Astrocyte (in vitro differentiated cells and primary cell): ENCODE measurements at regions not wholly inside any gene's neighbourhood (a gene's known extent, or its start where the extent isn't known, plus 50 kb on each side); places are given as distances from the start of the nearest gene placed in this dataset.

Source experiments
- DNase-seq: peaks from one replicate; pipeline ENCODE4 v3.0.0-alpha.2; 2010; ENCODE audit warnings: low read depth
- FAIRE-seq: peaks from 2 replicates; lab custom pipeline; 2011; peaks lifted over from hg19 to GRCh38; lab: Jason Lieb, UNC
- H2AFZ ChIP-seq: 2 replicates; pipeline ENCODE4 v1.6.0; 2012; ENCODE audit warnings: low read depth, low read length, inconsistent platforms
- H3K27ac ChIP-seq: 2 replicates; pipeline ENCODE4 v1.5.1; 2011; ENCODE audit warnings: low read depth, low read length, inconsistent platforms
- H3K27me3 ChIP-seq: 2 replicates; pipeline ENCODE4 v1.6.0; 2011; ENCODE audit warnings: low read length, inconsistent platforms; ENCODE audit not compliant: insufficient read depth
- H3K36me3 ChIP-seq: 2 replicates; pipeline ENCODE4 v1.5.1; 2011; ENCODE audit warnings: low read length, inconsistent platforms; ENCODE audit not compliant: insufficient read depth
- H3K4me1 ChIP-seq: 2 replicates; pipeline ENCODE4 v1.5.1; 2011; ENCODE audit warnings: low read length, inconsistent platforms; ENCODE audit not compliant: insufficient read depth
- H3K4me2 ChIP-seq: 2 replicates; pipeline ENCODE4 v1.6.0; 2012; ENCODE audit warnings: low read length, inconsistent platforms
- H3K4me3 ChIP-seq: 2 replicates; pipeline ENCODE4 v1.5.1; 2011; ENCODE audit warnings: low read depth, mild to moderate bottlenecking, low read length, inconsistent platforms; ENCODE audit not compliant: insufficient read depth
- H3K79me2 ChIP-seq: 2 replicates; pipeline ENCODE4 v1.6.0; 2012; ENCODE audit warnings: mild to moderate bottlenecking, low read length, inconsistent platforms; ENCODE audit not compliant: insufficient read depth
- H3K9ac ChIP-seq: 2 replicates; pipeline ENCODE4 v1.6.0; 2012; ENCODE audit warnings: mild to moderate bottlenecking, low read length, inconsistent platforms
- H3K9me3 ChIP-seq: 2 replicates; pipeline ENCODE4 v1.5.1; 2012; ENCODE audit warnings: low read depth, mild to moderate bottlenecking, low read length, inconsistent platforms; ENCODE audit not compliant: insufficient read depth
- H4K20me1 ChIP-seq: 2 replicates; pipeline ENCODE4 v1.6.0; 2012; ENCODE audit warnings: low read length, inconsistent platforms; ENCODE audit not compliant: insufficient read depth
- H3K27ac Mint-ChIP-seq: one replicate; pipeline ENCODE4 v1.8.0; 2021; ENCODE audit warnings: mild to moderate bottlenecking, mixed read lengths; ENCODE audit not compliant: unreplicated experiment
- H3K27me3 Mint-ChIP-seq: one replicate; pipeline ENCODE4 v1.8.0; 2021; ENCODE audit warnings: low read depth, mixed read lengths; ENCODE audit not compliant: unreplicated experiment
- H3K36me3 Mint-ChIP-seq: one replicate; pipeline ENCODE4 v1.8.0; 2021; ENCODE audit warnings: low read depth, mixed read lengths; ENCODE audit not compliant: unreplicated experiment
- H3K4me1 Mint-ChIP-seq: one replicate; pipeline ENCODE4 v1.8.0; 2021; ENCODE audit warnings: low read depth, mixed read lengths; ENCODE audit not compliant: unreplicated experiment
- H3K4me3 Mint-ChIP-seq: one replicate; pipeline ENCODE4 v1.8.0; 2021; ENCODE audit warnings: mild to moderate bottlenecking, moderate library complexity, mixed read lengths; ENCODE audit not compliant: unreplicated experiment
- H3K9me3 Mint-ChIP-seq: one replicate; pipeline ENCODE4 v1.8.0; 2021; ENCODE audit warnings: mild to moderate bottlenecking, mixed read lengths; ENCODE audit not compliant: unreplicated experiment
- EZH2 ChIP-seq: IDR thresholded peaks from 2 replicates; pipeline ENCODE4 v1.6.1; 2012; ENCODE audit warnings: mild to moderate bottlenecking, low read length, inconsistent platforms; ENCODE audit not compliant: insufficient read depth
- TF ChIP-seq, protein P1 (sequence below): IDR thresholded peaks from 2 replicates; pipeline ENCODE4 v1.5.1; 2011; ENCODE audit warnings: low read depth, mild to moderate bottlenecking, inconsistent platforms, low read length, moderate library complexity; ENCODE audit not compliant: insufficient read depth

GRCh38 chr16:72311426-72311825, 139.5 kb upstream of the PMFBP1 start:
- no peaks in the 10 kb centered on the region for H3K4me1 ChIP-seq
- peak; percentile 57 for DNase-seq
- no peak overlapping the region for H3K4me3 Mint-ChIP-seq
- H3K27ac Mint-ChIP-seq: no peak overlapping the region
- no peak overlapping the region for H3K27ac ChIP-seq
- H3K27me3 ChIP-seq: no peaks in the 10 kb centered on the region
- H3K36me3 Mint-ChIP-seq: no peaks in the 10 kb centered on the region
- H3K36me3 ChIP-seq: no peaks in the 10 kb centered on the region
- FAIRE-seq: no peak
- no peaks in the 10 kb centered on the region for H3K9me3 ChIP-seq
- TF ChIP-seq, protein P1, sequence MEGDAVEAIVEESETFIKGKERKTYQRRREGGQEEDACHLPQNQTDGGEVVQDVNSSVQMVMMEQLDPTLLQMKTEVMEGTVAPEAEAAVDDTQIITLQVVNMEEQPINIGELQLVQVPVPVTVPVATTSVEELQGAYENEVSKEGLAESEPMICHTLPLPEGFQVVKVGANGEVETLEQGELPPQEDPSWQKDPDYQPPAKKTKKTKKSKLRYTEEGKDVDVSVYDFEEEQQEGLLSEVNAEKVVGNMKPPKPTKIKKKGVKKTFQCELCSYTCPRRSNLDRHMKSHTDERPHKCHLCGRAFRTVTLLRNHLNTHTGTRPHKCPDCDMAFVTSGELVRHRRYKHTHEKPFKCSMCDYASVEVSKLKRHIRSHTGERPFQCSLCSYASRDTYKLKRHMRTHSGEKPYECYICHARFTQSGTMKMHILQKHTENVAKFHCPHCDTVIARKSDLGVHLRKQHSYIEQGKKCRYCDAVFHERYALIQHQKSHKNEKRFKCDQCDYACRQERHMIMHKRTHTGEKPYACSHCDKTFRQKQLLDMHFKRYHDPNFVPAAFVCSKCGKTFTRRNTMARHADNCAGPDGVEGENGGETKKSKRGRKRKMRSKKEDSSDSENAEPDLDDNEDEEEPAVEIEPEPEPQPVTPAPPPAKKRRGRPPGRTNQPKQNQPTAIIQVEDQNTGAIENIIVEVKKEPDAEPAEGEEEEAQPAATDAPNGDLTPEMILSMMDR: no peak
- TF ChIP-seq EZH2: no peak
- no peak overlapping the region for H3K4me3 ChIP-seq
- no peak overlapping the region for H2AFZ ChIP-seq
- H3K79me2 ChIP-seq: no peaks in the 10 kb centered on the region
- H3K4me2 ChIP-seq: no peak overlapping the region
- peaks cover 13% of the 10 kb centered on the region for H3K9me3 Mint-ChIP-seq
- H3K27me3 Mint-ChIP-seq: no peaks in the 10 kb centered on the region
- no peak overlapping the region for H3K9ac ChIP-seq
- H4K20me1 ChIP-seq: no peaks in the 10 kb centered on the region
- peaks cover 7% of the 10 kb centered on the region for H3K4me1 Mint-ChIP-seq

- H3K36me3 Mint-ChIP-seq: peaks cover 4% of the 10 kb centered on the region
- Histone ChIP-seq H3K4me3 (no peak overlapping the region), H3K9ac (no peak overlapping the region), H4K20me1 (no peaks in the 10 kb centered on the region), H3K9me3 (no peaks in the 10 kb centered on the region), H3K4me2 (no peak overlapping the region), H3K79me2 (no peaks in the 10 kb centered on the region), H3K27me3 (no peaks in the 10 kb centered on the region), H3K27ac (no peak overlapping the region), H2AFZ (no peak overlapping the region), H3K36me3 (no peaks in the 10 kb centered on the region), H3K4me1 (no peaks in the 10 kb centered on the region)
- DNase-seq (no peak), FAIRE-seq (no peak)
- no peak for TF ChIP-seq EZH2
- TF ChIP-seq, protein P1: no peak
- H3K27ac Mint-ChIP-seq: no peak overlapping the region
- H3K9me3 Mint-ChIP-seq: peaks cover 15% of the 10 kb centered on the region
- H3K4me3 Mint-ChIP-seq: no peak overlapping the region
- peaks cover 7% of the 10 kb centered on the region for H3K4me1 Mint-ChIP-seq
- H3K27me3 Mint-ChIP-seq: no peaks in the 10 kb centered on the region
Measured at GRCh38 chr16:72309001-72309400, 137.0 kb upstream of the PMFBP1 start.

- Mint-ChIP-seq H3K27me3 (no peaks in the 10 kb centered on the region), H3K4me1 (peaks cover 7% of the 10 kb centered on the region), H3K9me3 (peaks cover 15% of the 10 kb centered on the region), H3K36me3 (peaks cover 4% of the 10 kb centered on the region), H3K27ac (no peak overlapping the region), H3K4me3 (no peak overlapping the region)
- Histone ChIP-seq H4K20me1 (no peaks in the 10 kb centered on the region), H3K4me2 (no peak overlapping the region), H3K9ac (no peak overlapping the region), H3K4me3 (no peak overlapping the region), H3K27me3 (no peaks in the 10 kb centered on the region), H3K79me2 (no peaks in the 10 kb centered on the region), H3K36me3 (no peaks in the 10 kb centered on the region), H3K4me1 (no peaks in the 10 kb centered on the region), H3K9me3 (no peaks in the 10 kb centered on the region), H2AFZ (no peak overlapping the region), H3K27ac (no peak overlapping the region)
- no peak for FAIRE-seq
- no peak for DNase-seq
- TF ChIP-seq, protein P1: no peak
- TF ChIP-seq EZH2: no peak
Measured at GRCh38 chr16:72308396-72308795, 136.4 kb upstream of the PMFBP1 start.
